NCI-H2171 (cell line): ENCODE measurements at regions not wholly inside any gene's neighbourhood (a gene's known extent, or its start where the extent isn't known, plus 50 kb on each side); places are given as distances from the start of the nearest gene placed in this dataset.

Experiments
- DNase-seq: peaks from one replicate; lab custom pipeline; 2025; lab: John Stamatoyannopoulos, UW

- no peak for DNase-seq
These were observed 51.0 kb upstream of the LHX8 start for GRCh38 chr1:75083223-75083622.

DNA sequence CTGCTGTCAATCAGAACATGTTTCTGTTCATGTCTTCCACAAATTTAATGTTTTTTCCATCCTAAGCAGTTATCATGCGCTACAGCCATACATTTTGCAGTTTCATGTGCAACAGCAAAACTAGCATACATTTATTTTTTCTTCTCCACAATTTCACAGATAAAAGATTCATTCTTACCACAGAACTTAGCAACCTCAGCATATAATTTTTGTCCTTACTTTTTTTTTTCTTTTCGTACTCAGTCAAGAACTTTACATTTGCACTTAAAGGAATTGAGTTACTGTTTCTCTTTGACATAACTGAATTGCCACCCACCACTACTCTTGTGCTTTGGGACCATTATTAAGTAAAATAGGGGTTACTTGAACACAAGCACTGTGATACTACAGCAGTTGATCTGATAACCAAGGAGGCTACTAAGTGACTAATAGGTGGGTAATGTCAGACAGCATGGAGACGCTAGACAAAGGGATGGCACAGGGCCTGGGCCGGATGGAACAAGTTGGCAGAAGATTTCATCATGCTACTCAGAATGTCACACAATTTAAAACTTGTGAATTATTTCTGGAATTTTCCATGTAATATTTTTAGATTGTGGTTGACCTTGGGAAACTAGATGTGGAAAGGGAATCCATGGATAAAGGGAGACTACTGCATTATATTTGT, 50.2 kb upstream of the LHX8 start:
- DNase-seq, result no peak
